Panc1 (cell line): ENCODE measurements at regions not wholly inside any gene's neighbourhood (a gene's known extent, or its start where the extent isn't known, plus 50 kb on each side); places are given as distances from the start of the nearest gene placed in this dataset.

ENCODE experiments used
- POLR2AphosphoS5 ChIP-seq: IDR thresholded peaks from 2 replicates; pipeline ENCODE4 v1.6.1; 2012; ENCODE audit warnings: mild to moderate bottlenecking, low read depth, low read length, moderate library complexity
- SIN3A ChIP-seq: IDR thresholded peaks from 2 replicates; pipeline ENCODE4 v1.6.1; 2012; ENCODE audit warnings: low read depth, mild to moderate bottlenecking, low read length, moderate library complexity, borderline replicate concordance; ENCODE audit not compliant: insufficient read depth
- TCF7L2 ChIP-seq: IDR thresholded peaks from 2 replicates; pipeline ENCODE4 v1.6.1; 2011; ENCODE audit warnings: mild to moderate bottlenecking, low read depth, low read length, inconsistent platforms
- TF ChIP-seq, protein P1 (sequence below), 2 experiments: IDR thresholded peaks; 2 replicates each; pipeline ENCODE4 v1.6.1; 2011 to 2012; ENCODE audit warnings: low read depth in 2 of 2, control low read depth in 1 of 2, low read length in 1 of 2, mild to moderate bottlenecking in 1 of 2, moderate library complexity in 1 of 2; ENCODE audit not compliant: insufficient read depth in 1 of 2
- TF ChIP-seq, protein P2 (sequence below): fragments of 450-650 bp; IDR thresholded peaks from 2 replicates; pipeline ENCODE4 v1.5.1; 2017; ENCODE audit warnings: mild to moderate bottlenecking

DNA sequence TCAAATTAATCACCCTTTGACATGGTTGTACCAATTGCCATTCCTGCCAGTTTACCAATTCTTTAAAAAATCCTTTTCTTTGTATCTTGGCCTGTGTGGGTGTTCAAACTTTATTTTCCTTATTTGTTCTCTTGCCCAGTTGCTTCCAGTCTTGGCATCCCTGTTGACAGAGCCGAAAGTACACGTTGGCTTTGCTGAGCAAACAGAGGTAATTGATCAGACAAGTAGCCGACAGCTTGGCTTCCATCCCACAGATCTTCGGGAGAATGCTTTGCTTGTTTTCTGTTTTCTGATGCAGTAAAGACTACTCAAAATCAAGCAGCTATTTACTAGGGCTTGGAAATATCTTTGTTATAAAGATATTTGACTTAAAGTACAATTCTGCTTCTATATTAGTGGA, 506.8 kb upstream of the SALL1 start:
- TF ChIP-seq, protein P1, sequence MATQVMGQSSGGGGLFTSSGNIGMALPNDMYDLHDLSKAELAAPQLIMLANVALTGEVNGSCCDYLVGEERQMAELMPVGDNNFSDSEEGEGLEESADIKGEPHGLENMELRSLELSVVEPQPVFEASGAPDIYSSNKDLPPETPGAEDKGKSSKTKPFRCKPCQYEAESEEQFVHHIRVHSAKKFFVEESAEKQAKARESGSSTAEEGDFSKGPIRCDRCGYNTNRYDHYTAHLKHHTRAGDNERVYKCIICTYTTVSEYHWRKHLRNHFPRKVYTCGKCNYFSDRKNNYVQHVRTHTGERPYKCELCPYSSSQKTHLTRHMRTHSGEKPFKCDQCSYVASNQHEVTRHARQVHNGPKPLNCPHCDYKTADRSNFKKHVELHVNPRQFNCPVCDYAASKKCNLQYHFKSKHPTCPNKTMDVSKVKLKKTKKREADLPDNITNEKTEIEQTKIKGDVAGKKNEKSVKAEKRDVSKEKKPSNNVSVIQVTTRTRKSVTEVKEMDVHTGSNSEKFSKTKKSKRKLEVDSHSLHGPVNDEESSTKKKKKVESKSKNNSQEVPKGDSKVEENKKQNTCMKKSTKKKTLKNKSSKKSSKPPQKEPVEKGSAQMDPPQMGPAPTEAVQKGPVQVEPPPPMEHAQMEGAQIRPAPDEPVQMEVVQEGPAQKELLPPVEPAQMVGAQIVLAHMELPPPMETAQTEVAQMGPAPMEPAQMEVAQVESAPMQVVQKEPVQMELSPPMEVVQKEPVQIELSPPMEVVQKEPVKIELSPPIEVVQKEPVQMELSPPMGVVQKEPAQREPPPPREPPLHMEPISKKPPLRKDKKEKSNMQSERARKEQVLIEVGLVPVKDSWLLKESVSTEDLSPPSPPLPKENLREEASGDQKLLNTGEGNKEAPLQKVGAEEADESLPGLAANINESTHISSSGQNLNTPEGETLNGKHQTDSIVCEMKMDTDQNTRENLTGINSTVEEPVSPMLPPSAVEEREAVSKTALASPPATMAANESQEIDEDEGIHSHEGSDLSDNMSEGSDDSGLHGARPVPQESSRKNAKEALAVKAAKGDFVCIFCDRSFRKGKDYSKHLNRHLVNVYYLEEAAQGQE (IDR thresholded peaks at IDR 0.05; ENCODE audit: insufficient read depth in 1 of 2, low read depth in 2 of 2, low read length in 1 of 2) = no peak
- TF ChIP-seq, protein P2, sequence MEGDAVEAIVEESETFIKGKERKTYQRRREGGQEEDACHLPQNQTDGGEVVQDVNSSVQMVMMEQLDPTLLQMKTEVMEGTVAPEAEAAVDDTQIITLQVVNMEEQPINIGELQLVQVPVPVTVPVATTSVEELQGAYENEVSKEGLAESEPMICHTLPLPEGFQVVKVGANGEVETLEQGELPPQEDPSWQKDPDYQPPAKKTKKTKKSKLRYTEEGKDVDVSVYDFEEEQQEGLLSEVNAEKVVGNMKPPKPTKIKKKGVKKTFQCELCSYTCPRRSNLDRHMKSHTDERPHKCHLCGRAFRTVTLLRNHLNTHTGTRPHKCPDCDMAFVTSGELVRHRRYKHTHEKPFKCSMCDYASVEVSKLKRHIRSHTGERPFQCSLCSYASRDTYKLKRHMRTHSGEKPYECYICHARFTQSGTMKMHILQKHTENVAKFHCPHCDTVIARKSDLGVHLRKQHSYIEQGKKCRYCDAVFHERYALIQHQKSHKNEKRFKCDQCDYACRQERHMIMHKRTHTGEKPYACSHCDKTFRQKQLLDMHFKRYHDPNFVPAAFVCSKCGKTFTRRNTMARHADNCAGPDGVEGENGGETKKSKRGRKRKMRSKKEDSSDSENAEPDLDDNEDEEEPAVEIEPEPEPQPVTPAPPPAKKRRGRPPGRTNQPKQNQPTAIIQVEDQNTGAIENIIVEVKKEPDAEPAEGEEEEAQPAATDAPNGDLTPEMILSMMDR = no peak
- TF ChIP-seq POLR2AphosphoS5 = no peak
- no peak for TF ChIP-seq SIN3A
- TF ChIP-seq TCF7L2 = no peak
